Tongue (tissue), 1 donor: ENCODE measurements at regions not wholly inside any gene's neighbourhood (a gene's known extent, or its start where the extent isn't known, plus 50 kb on each side); places are given as distances from the start of the nearest gene placed in this dataset.

Experiments used
- DNase-seq: peaks from one replicate; pipeline ENCODE4 v3.0.0-alpha.2; 2015

DNA sequence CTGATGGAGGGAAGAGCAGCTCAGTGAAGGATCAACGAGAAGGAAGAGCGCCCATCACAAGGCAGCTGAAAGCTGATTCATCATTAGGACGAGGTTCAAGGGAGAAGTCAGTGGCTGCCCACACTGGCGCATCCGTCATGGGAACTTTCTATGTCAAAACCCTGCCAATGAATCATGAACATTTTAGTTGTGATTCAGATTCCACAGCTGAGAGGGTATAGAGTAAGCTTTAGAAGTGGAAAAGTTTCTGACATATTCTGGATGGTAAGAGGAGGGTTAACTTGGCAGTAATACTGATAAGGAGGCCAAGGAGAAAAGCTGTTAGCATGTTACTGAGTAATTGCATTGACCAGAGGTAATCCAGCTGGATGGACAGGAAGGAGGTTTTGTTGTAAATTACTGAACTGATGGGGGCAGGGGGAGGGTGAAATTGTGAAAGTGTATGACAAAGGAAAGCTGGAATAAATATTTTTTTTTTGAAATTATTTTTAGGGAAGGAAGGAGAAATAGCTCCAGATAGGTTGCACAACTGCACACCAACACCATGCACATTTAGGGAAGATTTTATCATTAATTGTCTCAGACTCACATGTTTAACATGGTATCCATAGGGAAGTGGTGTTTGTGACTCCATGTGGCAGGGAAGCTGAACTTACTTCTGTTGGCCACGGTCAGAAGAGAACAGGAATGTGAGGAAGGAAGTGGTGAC, 78.3 kb upstream of the NRP1 start:
- no peak for DNase-seq

DNA sequence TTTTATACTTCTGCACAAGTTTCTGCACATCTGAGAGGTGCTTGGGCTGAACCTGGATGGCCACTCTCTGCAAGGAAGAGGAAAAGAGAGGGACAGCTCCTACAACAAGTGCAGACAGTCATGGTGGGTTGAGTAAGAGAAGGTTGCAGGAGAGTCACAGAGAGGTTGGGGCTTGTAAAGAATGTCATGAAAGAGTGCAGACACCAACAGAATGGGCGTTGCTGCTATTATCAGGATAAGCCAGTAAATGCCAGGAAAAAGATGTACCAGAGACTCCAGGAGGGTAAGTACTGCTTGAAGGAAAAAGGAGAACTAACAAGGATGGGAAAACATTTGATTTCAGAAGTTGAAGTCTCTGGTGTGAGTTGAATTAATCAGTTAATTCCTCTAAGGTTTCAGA, 77.8 kb upstream of the NRP1 start:
- no peak for DNase-seq

GRCh38 chr10:33410860-33411234, 76.4 kb upstream of the NRP1 start:
- no peak for DNase-seq

DNA sequence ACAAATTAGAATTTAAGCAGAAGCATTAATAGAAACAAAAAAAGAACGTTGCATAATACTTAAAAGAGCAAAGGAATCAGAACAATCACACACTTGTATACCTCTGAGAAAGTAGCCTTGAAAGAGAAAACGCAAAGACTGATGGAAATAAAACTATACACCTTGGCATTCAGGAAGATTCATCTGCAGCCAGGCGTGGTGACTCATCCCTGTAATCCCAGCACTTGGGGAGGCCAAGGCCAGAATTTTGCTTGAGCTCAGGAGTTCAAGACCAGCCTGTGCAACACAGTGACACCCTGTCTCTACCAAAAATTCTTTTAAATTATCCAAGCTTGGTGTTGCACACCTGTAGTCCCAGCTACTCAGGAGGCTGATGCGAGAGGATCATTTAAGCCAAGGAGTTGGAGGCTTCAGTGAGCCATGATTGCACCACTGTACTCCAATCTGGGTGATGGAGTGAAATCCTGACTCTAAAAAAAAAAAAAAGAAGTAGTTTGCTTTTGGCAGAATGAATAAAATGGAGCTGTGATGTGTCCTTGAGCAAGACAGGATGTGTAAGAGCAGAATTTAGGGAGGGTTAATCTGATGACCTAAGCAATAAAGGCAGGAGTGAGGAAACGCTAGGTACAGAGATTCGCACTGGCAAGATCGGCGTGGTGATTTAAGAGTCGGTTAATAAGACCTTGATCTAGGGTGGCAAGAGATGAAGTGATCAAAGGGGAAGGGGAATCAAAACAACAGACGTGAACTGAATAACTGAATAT, 75.8 kb upstream of the NRP1 start:
- DNase-seq: no peak

- no peak for DNase-seq
Measured at GRCh38 chr10:33406596-33406995, 72.1 kb upstream of the NRP1 start.

DNA sequence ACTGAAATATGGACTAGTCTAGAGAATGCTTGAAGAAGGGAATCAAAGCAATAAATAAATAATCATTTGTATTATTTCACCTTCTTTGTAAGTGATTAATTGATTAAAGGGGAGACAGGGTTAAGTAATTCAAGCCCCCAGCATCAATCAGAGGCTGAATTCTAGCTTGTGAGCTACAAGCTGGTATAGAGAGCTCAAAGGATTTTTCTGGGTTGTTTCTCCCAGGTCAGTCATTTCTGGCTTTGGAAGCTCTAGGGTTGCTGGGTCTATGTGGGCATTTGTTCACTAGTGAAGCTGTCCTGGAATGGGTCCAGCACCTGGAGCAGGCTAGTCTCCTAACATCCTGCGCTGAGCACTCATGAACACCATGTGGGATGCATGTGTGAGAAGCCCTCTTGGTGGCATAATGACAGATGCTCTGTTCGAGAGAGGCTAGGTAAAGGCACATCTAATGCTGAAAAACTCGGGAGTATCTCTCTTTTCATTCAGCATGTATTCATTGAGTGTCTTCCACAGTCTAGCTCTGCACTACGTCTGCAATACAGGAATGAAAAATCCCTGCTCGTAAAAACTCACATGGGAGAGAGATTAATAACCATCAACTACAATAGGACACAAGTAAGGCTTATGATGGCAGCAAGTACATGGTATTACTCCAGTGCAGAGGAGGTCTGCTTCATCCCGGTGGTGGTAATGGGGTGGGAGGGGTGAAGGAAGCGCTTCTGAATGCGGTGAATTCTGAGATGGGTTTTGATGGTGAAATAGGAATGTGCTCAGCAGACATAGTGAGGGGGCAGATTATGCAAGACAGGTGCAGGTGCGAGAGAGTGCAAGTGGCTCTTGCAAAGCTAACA, 68.0 kb upstream of the NRP1 start:
- no peak for DNase-seq

DNA sequence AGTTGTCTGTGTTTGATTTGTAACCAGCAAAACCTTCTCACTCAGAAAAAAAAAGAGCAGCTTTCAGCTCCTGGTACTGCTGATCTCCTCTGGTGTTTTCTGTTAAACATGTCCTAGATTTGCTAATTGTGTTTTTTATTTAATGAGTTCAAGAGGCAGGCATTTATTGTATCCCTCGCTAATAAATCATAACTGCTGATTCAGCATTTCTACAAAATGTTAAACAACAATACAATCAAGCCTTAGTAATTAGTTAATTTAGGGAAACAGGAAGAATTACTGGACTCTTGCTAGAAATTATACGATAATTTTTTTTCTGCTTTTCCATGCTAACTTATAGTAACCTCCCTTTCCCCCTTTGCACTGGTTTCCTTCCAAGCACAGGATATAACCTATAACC, 66.8 kb upstream of the NRP1 start:
- no peak for DNase-seq

DNA sequence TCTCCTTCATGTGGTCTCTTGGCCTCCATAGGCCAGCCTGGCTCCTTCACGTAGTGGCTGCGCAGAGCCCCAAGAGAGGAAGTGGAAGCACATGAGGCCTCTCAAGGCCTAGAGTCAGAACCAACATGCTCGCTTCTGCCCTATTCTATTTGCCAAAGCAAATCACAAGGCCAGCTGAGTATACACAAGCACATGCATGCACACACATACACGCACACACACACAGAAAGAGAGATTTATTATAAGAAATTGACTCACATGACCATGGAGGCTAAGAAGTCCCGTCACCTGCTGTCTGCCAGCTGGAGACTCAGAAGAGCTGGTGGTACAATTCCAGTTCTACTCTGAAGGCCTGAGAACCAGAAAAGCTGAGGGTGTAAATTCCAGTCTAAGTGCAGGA, 64.3 kb upstream of the NRP1 start:
- no peak for DNase-seq

- DNase-seq: no peak
Measured at GRCh38 chr10:33396938-33397337, 62.5 kb upstream of the NRP1 start.

- DNase-seq: no peak
Measured at GRCh38 chr10:33396279-33396678, 61.8 kb upstream of the NRP1 start.

DNA sequence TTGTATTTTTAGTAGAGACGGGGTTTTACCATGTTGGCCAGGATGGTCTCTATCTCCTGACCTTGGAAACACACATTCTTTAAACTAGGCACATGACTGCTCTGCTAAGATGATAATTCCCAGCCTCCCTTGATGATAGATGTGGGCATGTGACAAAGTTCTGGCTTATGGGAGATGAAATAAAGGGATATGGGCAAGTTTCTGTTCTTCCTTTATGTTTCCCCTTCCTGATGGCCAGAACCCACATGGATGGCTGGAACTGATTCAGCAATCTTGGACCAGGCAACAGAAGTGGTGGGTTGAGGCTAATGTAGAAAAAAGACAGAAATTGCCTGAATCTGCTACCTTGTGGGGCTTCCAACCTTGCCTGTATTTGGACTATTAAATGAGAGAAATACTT, 60.7 kb upstream of the NRP1 start:
- no peak for DNase-seq

DNA sequence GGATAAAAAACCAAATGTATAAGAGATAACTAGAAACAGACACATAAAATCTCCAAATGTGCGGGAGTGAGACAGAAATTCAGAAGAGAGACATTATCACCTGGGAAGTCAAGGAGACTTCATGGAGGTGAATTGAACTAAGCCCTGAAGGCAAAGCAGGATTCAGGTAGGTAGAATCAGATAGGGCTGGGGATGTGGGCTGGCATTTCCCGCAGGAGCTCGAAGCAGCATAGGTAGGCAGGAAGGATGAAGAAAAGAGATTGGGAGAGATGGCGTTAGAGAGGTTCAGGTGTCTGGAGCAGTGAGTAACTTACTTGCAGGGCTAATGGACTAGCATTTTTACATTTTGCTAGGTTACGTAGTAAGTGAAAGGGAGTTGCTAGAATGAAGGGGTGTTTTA, 58.2 kb upstream of the NRP1 start:
- no peak for DNase-seq

DNA sequence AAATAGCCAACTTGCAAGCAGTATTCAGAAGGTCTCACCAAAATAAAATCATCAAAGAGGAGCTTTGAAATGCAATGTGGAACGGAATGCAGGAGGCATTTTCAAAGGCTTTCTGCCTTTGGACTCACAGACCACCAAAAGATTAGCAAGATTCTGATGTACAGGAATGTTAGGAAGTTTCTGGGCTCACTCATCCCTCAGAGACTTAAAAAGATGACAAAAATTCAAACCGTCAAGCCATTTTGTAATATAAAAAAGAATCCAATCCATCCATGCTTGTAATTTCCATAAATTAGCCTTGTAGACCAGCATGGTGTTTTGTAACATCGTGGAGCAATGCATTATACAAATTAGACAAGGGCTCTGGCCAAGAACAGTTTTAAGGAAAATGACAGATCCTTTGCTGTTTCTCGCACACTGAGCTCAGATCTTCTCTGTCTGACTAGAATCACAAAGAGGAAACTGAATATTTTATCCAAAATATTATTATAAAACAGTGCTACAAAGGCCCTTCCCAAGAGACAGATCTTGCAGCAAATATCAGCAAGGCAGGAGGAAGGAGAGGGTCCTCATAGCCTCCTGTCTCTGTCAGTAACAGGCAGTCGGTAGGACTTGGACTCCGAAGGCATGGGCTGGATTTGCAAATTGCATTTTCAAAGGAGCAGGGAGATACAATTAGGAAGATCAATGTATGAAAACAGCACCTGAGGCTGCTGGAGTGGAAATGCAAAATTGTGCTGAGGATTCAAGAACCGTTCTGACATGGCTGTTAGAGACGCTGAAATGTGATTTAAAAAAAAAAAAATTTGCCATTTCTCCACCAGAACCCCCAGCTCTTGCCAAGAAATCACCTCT, 57.4 kb upstream of the NRP1 start:
- no peak for DNase-seq

DNA sequence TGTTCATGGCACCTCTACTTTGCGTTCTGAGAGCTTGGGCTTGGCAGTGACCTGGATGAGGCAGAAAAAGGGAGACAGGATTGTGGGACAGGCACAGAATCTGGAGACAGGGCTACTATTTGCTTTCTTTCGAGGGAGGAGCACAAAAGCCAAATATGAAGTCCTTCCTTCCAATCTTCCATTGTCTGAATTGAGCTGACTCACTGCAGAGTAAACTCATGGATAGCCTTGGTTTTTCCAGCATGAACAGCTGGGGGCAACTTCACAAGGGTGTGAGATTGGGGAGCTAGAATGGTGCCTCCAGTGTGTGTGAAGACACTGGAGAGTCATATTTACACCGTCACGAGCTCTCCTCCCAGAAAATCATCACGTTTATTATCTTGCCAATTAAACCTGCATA, 55.6 kb upstream of the NRP1 start:
- no peak for DNase-seq

DNA sequence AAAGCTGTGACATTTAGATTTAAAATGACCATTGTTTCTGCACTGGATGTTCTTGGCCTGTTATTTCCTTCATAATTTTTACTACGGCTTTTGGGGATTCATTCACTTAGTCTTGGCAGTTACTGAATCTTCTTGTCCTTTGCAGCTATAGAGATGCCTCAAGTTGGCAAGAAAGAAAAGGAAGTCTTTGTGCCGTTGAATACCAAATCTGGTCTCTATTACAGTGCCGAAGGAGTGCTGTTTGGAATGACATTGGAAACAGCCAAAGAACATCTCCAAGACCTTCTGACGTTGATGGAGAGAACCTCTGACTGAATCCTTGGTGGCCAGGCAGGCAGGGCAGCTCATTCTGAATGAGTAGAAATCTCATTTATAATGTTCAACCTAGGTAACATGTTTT, 54.3 kb upstream of the NRP1 start:
- DNase-seq: no peak

DNA sequence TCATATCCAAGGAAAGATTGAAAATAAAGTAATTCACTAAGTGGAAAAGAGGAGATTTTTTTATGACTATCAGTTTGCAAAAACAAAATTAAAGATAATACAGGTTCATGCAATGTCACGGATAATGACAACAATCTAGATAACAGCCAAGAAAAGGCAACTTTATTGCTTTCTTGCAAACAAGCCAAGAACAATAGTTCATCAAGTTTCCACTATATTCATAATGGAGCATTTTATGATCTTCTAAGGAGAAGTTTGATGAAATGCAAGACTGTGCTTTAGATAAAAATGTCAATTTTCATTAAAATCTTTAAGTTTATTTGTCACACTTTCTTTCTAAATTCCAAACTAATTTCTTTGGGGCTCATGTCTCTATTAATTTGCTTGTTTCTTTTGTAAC, 53.9 kb upstream of the NRP1 start:
- DNase-seq: no peak

GRCh38 chr10:33387720-33388119, 53.3 kb upstream of the NRP1 start:
- DNase-seq: no peak

- no peak for DNase-seq
Measured at GRCh38 chr10:33386926-33387325, 52.5 kb upstream of the NRP1 start.

GRCh38 chr10:33385686-33386085, 51.2 kb upstream of the NRP1 start:
- DNase-seq: no peak

DNA sequence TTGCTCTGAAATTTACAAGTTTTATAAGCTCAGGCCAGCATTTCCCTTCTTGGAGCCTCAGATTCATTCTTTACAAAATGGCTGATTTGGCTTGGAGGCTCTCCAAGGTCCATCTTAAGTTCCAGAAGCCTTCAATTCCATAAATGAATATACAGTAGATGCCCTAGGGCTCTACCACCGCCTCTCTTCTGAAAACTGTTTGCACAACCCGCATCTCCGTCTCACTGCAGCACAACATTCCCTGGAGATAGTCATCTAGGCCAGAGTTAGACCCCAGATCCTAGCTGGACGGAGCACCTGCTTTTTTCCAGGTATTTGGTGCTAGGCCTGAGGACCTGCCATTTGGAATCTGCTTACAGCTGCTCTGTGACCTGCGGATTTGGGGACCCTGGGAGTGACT, 50.5 kb upstream of the NRP1 start:
- no peak for DNase-seq
